Prostate gland (tissue), 2 donors: ENCODE measurements at regions not wholly inside any gene's neighbourhood (a gene's known extent, or its start where the extent isn't known, plus 50 kb on each side); places are given as distances from the start of the nearest gene placed in this dataset.

Experiments used
- CTCF ChIP-seq, 4 experiments: fragments of 200-600 bp in 2 of 4; fragments of 450-650 bp in 2 of 4; sonication (generic) in 2 of 4; IDR thresholded peaks; 1 replicate in 3 of 4; 2 replicates in 1 of 4; pipeline ENCODE4 v1.5.1; 2016 to 2019; ENCODE audit warnings: antibody characterized with exemption in 4 of 4, mild to moderate bottlenecking in 2 of 4, moderate library complexity in 2 of 4
- POLR2AphosphoS5 ChIP-seq: sonication (generic); formaldehyde crosslinking; IDR thresholded peaks from one replicate; pipeline ENCODE4 v1.6.1; 2017; ENCODE audit warnings: antibody characterized with exemption

DNA sequence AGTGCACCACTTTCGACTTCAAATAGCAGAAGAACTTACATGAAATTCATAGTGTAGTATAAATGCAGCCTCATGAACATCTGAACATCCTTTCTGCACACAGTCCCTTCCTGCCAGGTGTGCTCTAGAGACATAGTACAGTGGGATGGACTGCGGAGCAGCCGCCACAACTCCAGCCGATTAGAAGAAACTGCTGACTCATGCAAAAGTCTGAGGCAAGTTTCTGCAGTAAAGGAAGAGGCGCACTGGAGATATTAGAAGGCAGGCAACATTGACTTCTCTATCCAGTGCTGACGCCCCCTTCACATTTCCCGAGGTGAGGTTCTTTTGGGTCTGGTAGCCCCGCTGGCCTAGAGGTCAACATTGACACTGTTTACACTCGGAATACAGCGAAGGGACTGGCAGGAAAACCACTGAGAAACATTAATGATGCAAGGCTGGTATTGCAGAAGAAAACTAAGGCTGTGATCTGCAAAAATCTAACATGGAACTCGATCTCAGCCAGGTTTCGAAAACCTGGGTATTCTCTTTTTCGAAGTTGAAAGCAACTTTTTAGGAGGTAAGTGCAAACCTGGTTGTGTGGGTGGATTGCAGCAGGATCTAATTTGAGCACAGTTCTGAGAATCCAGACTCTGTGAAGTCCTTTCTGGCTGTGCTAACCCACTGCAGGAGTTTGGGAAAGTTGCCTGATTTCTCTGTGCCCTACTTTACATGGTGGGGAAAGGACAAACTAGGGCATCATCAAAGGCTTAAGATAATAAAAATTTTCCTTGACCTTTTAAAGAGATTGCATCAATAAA is 90.7 kb downstream of the CDC7 start:
- TF ChIP-seq CTCF (IDR thresholded peaks at IDR 0.05) = no peak
- no peak for TF ChIP-seq POLR2AphosphoS5
